ENCODE measurements at regions not wholly inside any gene's neighbourhood (a gene's known extent, or its start where the extent isn't known, plus 50 kb on each side); places are given as distances from the start of the nearest gene placed in this dataset.

GRCh38 chr16:86074651-86075487 is 175.9 kb downstream of the IRF8 start:
- Histone ChIP-seq H3K9ac (ENCODE audit: extremely low read depth, low read length, poor library complexity, severe bottlenecking) (no peak overlapping the region), H3K4me3 (ENCODE audit: low read length) (no peak overlapping the region), H3K27ac (ENCODE audit: low read depth, low read length) (no peak overlapping the region), H3K36me3 (ENCODE audit: control insufficient read depth, insufficient read depth, low read length) (no peaks in the 10 kb centered on the region), H3K4me1 (ENCODE audit: control insufficient read depth, insufficient read depth, low read length) (no peaks in the 10 kb centered on the region), H3K27me3 (ENCODE audit: control insufficient read depth, insufficient read depth, low read length, poor library complexity, severe bottlenecking) (no peaks in the 10 kb centered on the region), H3K9me3 (ENCODE audit: control insufficient read depth, low read length) (no peaks in the 10 kb centered on the region)
- TF ChIP-seq CTCF (conservative IDR thresholded peaks at IDR 0.05), result no peak
- Mint-ChIP-seq H3K4me3 (no peak overlapping the region), H3K27me3 (ENCODE audit: insufficient read depth) (no peaks in the 10 kb centered on the region), H3K36me3 (ENCODE audit: low read depth) (no peaks in the 10 kb centered on the region), H3K9me3 (no peaks in the 10 kb centered on the region), H3K27ac (peak overlapping the region; percentile 70), H3K4me1 (peaks cover 12% of the 10 kb centered on the region)
- WGBS, 2 experiments (ENCODE audit: insufficient coverage in 1 of 2, insufficient read length in 1 of 2), result 56 to 62% methylated on average over 13 to 20 of the region's 20 CpGs
- DNase-seq, result peak; percentile 88

DNA sequence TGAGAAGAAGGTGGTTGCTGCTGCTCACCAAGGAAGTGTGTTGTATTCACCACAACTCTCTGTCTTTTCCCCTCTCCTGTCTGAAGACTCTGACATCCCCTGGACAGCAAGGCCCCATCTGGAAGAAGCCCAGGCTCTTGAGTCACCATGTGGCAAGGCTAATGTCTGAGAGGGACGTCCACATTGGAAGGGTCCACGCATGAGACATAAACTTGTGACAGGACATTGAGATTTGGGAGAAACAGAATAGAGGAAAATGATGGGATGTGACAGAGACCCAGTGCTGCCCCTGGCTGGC is 176.5 kb downstream of the IRF8 start:
- Mint-ChIP-seq H3K27me3 (ENCODE audit: insufficient read depth) (no peaks in the 10 kb centered on the region), H3K9me3 (no peaks in the 10 kb centered on the region), H3K4me3 (no peak overlapping the region), H3K36me3 (ENCODE audit: low read depth) (no peaks in the 10 kb centered on the region), H3K27ac (no peak overlapping the region), H3K4me1 (peaks cover 12% of the 10 kb centered on the region)
- Histone ChIP-seq H3K9ac (ENCODE audit: extremely low read depth, low read length, poor library complexity, severe bottlenecking) (no peak overlapping the region), H3K4me3 (ENCODE audit: low read length) (no peak overlapping the region), H3K27ac (ENCODE audit: low read depth, low read length) (no peak overlapping the region), H3K4me1 (ENCODE audit: control insufficient read depth, insufficient read depth, low read length) (no peaks in the 10 kb centered on the region), H3K27me3 (ENCODE audit: control insufficient read depth, insufficient read depth, low read length, poor library complexity, severe bottlenecking) (no peaks in the 10 kb centered on the region), H3K9me3 (ENCODE audit: control insufficient read depth, low read length) (no peaks in the 10 kb centered on the region), H3K36me3 (ENCODE audit: control insufficient read depth, insufficient read depth, low read length) (no peaks in the 10 kb centered on the region)
- DNase-seq, result peak; percentile 35
- TF ChIP-seq CTCF (conservative IDR thresholded peaks at IDR 0.05), result no peak
- WGBS, 2 experiments (ENCODE audit: insufficient coverage in 1 of 2, insufficient read length in 1 of 2), result 77 to 95% methylated on average over 2 of the region's 2 CpGs

DNA sequence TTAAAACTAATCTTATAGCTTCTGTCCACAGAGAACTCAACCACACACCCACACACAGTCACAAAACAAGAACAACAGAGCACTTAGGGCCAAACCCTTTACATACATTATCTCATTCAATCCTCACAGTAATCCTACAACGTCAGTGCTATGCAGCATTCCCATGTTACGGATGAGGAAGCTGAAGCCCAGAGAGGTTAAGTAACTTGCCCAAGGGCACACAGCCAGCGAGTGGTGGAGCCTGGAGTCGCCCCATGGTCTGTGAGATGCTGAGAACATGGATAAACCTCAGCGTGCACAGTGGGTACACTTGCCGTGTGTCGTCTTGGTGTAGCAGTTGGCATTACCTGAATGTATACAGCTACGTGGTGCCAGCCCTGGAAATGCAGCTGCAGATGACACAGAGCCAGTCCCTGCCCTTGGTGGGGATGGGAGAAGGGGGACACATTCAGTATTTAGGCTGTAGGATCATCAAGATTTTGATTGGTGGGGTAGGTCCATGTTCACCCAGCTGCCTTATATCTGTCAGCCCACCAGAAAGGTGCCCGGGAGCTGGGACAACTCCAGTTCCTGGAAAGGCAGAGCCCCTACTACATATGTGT is 177.0 kb downstream of the IRF8 start:
- Mint-ChIP-seq H3K4me3 (no peak overlapping the region), H3K27ac (no peak overlapping the region), H3K36me3 (ENCODE audit: low read depth) (no peaks in the 10 kb centered on the region), H3K27me3 (ENCODE audit: insufficient read depth) (no peaks in the 10 kb centered on the region), H3K4me1 (peaks cover 12% of the 10 kb centered on the region), H3K9me3 (no peaks in the 10 kb centered on the region)
- WGBS, 2 experiments (ENCODE audit: insufficient coverage in 1 of 2, insufficient read length in 1 of 2), result 85 to 86% methylated on average over 8 to 9 of the region's 9 CpGs
- H3K4me3 ChIP-seq (ENCODE audit: low read length), result no peak overlapping the region
- no peaks in the 10 kb centered on the region for H3K4me1 ChIP-seq (ENCODE audit: control insufficient read depth, insufficient read depth, low read length)
- no peak overlapping the region for H3K9ac ChIP-seq (ENCODE audit: extremely low read depth, low read length, poor library complexity, severe bottlenecking)
- no peaks in the 10 kb centered on the region for H3K9me3 ChIP-seq (ENCODE audit: control insufficient read depth, low read length)
- no peaks in the 10 kb centered on the region for H3K27me3 ChIP-seq (ENCODE audit: control insufficient read depth, insufficient read depth, low read length, poor library complexity, severe bottlenecking)
- no peak for TF ChIP-seq CTCF (conservative IDR thresholded peaks at IDR 0.05)
- DNase-seq, result peak; percentile 12
- no peak overlapping the region for H3K27ac ChIP-seq (ENCODE audit: low read depth, low read length)
- H3K36me3 ChIP-seq (ENCODE audit: control insufficient read depth, insufficient read depth, low read length), result no peaks in the 10 kb centered on the region

Measured in endodermal cell (in vitro differentiated cells).